ENCODE measurements at regions not wholly inside any gene's neighbourhood (a gene's known extent, or its start where the extent isn't known, plus 50 kb on each side); places are given as distances from the start of the nearest gene placed in this dataset.

GRCh38 chr3:189474944-189475343 is 156.2 kb upstream of the TP63 start:
- Mint-ChIP-seq H3K4me3 (no peak overlapping the region), H3K4me1 (peaks cover 3% of the 10 kb centered on the region), H3K36me3 (no peaks in the 10 kb centered on the region), H3K27me3 (ENCODE audit: low read depth in 3 of 3) (no peaks in the 10 kb centered on the region), H3K27ac (no peak overlapping the region), H3K9me3 (peaks cover 0 to 11% (median 3%) of the 10 kb centered on the region in 7 donors)
- Histone ChIP-seq H4K20me1 (ENCODE audit: insufficient read depth, low read length) (no peaks in the 10 kb centered on the region), H2AFZ (ENCODE audit: insufficient read depth, low read depth, low read length, poor library complexity, severe bottlenecking) (no peak overlapping the region), H3K9ac (ENCODE audit: insufficient read depth, low read length, poor library complexity, severe bottlenecking) (no peak overlapping the region), H3K27ac (ENCODE audit: low read depth in 1 of 2, low read length in 2 of 2) (no peak overlapping the region), H3K9me3 (replicated peaks in 1 of 2; ENCODE audit: control insufficient read depth in 1 of 2, insufficient read depth in 1 of 2, low read length in 2 of 2) (no peaks in the 10 kb centered on the region), H3K4me1 (ENCODE audit: control insufficient read depth in 1 of 2, insufficient read depth in 2 of 2, low read length in 2 of 2) (no peaks in the 10 kb centered on the region), H3K36me3 (replicated peaks in 1 of 2; ENCODE audit: control insufficient read depth in 1 of 2, insufficient read depth in 2 of 2, low read length in 2 of 2) (no peaks in the 10 kb centered on the region), H3K4me3 (replicated peaks in 1 of 3; ENCODE audit: low read depth in 2 of 3, low read length in 3 of 3) (no peak overlapping the region), H3K4me2 (replicated peaks; ENCODE audit: extremely low read depth, low read length, poor library complexity, severe bottlenecking) (no peak overlapping the region), H3K27me3 (ENCODE audit: control insufficient read depth in 2 of 2, insufficient read depth in 2 of 2, low read length in 2 of 2) (no peaks in the 10 kb centered on the region), H3K79me2 (ENCODE audit: insufficient read depth, low read length) (no peaks in the 10 kb centered on the region)
- intact Hi-C loops (cut with micrococcal nuclease): no loop called here
- DNase-seq: no peak
- no CpG with 5 or more reads among the region's 2 CpGs for WGBS (ENCODE audit: insufficient coverage)
- TF ChIP-seq CTCF (IDR thresholded peaks at IDR 0.05): no peak

DNA sequence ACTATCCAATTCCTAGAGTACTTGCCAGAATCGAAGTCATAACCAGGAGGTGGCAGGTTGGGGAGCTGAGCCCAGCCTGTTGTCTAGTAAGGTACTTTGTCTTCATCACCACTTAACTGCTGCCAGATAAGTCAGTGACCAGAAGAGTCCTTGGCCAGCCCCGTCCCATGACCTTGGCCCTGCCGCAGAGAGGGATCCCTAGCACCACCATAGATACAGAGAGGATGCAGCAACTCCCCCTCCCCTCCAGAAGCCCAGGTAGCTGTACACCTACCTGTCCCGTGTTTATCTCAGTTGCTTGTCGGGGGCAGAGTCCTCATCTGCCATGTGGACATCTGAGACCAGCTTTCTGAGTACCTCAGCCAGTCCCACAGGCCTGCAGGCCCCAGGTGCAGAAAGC is 153.6 kb upstream of the TP63 start:
- no peak overlapping the region for H3K27ac Mint-ChIP-seq
- no peaks in the 10 kb centered on the region for H3K4me1 ChIP-seq (ENCODE audit: control insufficient read depth in 1 of 2, insufficient read depth in 2 of 2, low read length in 2 of 2)
- H3K4me3 ChIP-seq (replicated peaks in 1 of 3; ENCODE audit: low read depth in 2 of 3, low read length in 3 of 3): no peak overlapping the region
- H3K27me3 Mint-ChIP-seq (ENCODE audit: low read depth in 3 of 3): no peaks in the 10 kb centered on the region
- H3K36me3 ChIP-seq (replicated peaks in 1 of 2; ENCODE audit: control insufficient read depth in 1 of 2, insufficient read depth in 2 of 2, low read length in 2 of 2): no peaks in the 10 kb centered on the region
- H3K79me2 ChIP-seq (ENCODE audit: insufficient read depth, low read length): no peaks in the 10 kb centered on the region
- peaks cover 0 to 11% (median 3%) of the 10 kb centered on the region in 7 donors for H3K9me3 Mint-ChIP-seq
- no peaks in the 10 kb centered on the region for H4K20me1 ChIP-seq (ENCODE audit: insufficient read depth, low read length)
- no peak overlapping the region for H3K27ac ChIP-seq (ENCODE audit: low read depth in 1 of 2, low read length in 2 of 2)
- no peak overlapping the region for H2AFZ ChIP-seq (ENCODE audit: insufficient read depth, low read depth, low read length, poor library complexity, severe bottlenecking)
- no peak overlapping the region for H3K4me2 ChIP-seq (replicated peaks; ENCODE audit: extremely low read depth, low read length, poor library complexity, severe bottlenecking)
- H3K9me3 ChIP-seq (replicated peaks in 1 of 2; ENCODE audit: control insufficient read depth in 1 of 2, insufficient read depth in 1 of 2, low read length in 2 of 2): no peaks in the 10 kb centered on the region
- H3K36me3 Mint-ChIP-seq: no peaks in the 10 kb centered on the region
- intact Hi-C loops (cut with micrococcal nuclease): no loop called here
- DNase-seq: no peak
- no peak overlapping the region for H3K4me3 Mint-ChIP-seq
- WGBS (ENCODE audit: insufficient coverage): 93% methylated on average over 4 of the region's 5 CpGs
- no peaks in the 10 kb centered on the region for H3K27me3 ChIP-seq (ENCODE audit: control insufficient read depth in 2 of 2, insufficient read depth in 2 of 2, low read length in 2 of 2)
- H3K9ac ChIP-seq (ENCODE audit: insufficient read depth, low read length, poor library complexity, severe bottlenecking): no peak overlapping the region
- TF ChIP-seq CTCF (IDR thresholded peaks at IDR 0.05): no peak
- H3K4me1 Mint-ChIP-seq: no peaks in the 10 kb centered on the region
